Activated CD4-positive, alpha-beta T cell treated with anti-CD3 and anti-CD28 coated beads, Interleukin-10, Interleukin-2, amounts not matched to agents 100 ng/mL and 50 ng/mL, durations not matched to agents 16 hours and 8 hours (primary cell): ENCODE measurements at regions not wholly inside any gene's neighbourhood (a gene's known extent, or its start where the extent isn't known, plus 50 kb on each side); places are given as distances from the start of the nearest gene placed in this dataset.
A peak's percentile ranks its signal among the peaks of the same experiment; 100 is the strongest.

Experiments
- DNase-seq: peaks from one replicate; pipeline ENCODE4 v3.0.0-alpha.2; 2020

- DNase-seq: no peak
Observed at GRCh38 chr7:106776618-106777347, 88.3 kb upstream of the PIK3CG start.

- no peak for DNase-seq
Observed at GRCh38 chr7:106777674-106778299, 87.3 kb upstream of the PIK3CG start.

DNA sequence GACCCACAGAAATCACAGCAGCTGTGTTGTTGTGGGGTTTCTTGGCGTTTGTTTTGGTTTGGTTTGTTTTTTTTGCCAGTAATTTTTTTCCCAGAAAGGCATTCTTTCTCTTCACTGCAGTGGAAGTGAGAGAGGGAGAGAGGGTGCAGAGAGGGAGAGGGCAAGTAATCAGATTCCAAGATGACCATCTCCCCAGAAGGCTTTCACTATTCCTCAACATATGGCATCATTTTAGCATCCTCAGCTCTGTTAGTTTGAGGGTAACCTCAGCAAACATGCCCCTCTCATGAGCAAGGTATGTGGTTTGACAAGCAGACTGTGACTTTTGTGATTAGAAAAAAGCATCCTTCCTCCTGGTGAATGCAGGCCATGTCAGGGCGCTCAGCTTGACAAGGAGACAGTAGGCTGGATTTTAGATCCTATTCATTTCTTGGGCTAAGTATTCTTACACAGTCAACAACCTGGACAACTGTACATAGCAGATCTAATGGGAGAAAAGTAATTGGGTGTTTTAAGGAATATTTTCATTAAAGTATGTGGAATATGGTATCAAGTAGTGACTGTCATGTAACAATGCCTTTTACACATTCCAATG, 86.3 kb upstream of the PIK3CG start:
- DNase-seq: no peak

- no peak for DNase-seq
Observed at GRCh38 chr7:106779877-106780276, 85.2 kb upstream of the PIK3CG start.

GRCh38 chr7:106781007-106781406, 84.1 kb upstream of the PIK3CG start:
- no peak for DNase-seq

DNA sequence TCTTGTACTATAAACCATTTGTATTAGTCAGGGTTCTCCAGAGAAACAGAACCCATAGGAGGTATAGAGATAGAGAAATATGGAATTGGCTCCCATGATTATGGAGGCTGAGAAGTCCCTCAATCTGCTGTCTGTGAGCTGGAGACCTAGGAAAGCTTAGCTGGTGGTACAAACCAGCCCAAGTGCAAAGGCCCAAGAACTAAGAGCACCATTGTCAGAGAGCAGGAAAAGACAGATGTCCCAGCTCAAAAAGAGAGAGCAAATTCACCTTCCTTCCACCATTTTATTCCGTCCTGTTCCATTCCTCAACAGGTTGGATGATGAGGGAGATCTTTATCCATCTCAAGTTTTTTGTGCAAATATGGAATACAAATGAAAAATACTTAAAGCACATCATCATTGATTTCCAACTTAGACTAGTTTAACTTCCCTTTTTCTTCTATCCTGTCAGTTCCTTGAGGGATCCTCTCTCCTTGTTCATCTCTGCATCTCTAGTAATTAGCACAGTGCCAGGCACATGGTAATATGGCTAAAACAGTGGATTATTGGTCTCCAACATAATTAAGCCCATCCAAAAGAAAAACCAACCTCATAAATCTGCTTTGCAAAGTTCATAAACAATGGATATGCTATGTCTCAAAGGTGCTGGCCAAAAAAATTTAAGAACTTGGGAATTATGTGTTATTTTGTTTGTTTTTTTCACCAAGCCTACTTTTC, 83.1 kb upstream of the PIK3CG start:
- DNase-seq: no peak

GRCh38 chr7:106783286-106783685, 81.8 kb upstream of the PIK3CG start:
- no peak for DNase-seq

DNA sequence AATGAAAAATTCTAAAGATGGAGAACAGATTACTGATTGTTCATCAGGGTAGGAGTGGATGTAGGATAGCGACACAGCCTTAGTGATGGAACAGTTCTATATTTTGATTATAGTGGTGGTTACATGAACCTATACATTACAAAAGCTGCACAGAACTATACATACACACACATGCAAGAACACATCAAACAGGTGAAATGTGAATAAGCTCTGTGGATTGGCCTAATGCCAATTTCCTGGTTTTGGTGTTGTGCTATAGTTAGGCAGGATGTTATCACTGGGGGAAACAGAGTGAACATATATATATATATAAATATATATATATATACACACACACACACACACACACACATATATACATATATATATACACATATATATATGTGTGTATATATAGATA, 76.4 kb upstream of the PIK3CG start:
- no peak for DNase-seq

DNA sequence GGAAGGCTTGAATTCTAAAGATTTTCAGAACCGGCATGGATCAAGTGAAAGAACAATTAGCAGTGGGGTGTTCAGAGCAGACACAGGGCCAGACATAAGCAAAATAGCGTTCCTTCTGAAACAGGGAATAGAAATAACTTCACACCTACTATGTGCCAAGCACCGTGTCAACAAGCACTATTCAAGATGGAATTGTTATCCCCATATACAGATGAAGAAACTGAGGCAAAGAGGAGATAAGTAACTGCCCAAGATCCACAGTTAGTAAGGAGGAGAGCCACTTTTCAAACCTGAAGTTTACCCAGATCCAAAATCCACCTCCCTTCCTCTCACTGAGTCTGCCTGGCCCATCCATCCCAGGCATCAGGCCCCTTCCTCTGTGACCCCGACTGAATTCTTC, 73.6 kb upstream of the PIK3CG start:
- no peak for DNase-seq

DNA sequence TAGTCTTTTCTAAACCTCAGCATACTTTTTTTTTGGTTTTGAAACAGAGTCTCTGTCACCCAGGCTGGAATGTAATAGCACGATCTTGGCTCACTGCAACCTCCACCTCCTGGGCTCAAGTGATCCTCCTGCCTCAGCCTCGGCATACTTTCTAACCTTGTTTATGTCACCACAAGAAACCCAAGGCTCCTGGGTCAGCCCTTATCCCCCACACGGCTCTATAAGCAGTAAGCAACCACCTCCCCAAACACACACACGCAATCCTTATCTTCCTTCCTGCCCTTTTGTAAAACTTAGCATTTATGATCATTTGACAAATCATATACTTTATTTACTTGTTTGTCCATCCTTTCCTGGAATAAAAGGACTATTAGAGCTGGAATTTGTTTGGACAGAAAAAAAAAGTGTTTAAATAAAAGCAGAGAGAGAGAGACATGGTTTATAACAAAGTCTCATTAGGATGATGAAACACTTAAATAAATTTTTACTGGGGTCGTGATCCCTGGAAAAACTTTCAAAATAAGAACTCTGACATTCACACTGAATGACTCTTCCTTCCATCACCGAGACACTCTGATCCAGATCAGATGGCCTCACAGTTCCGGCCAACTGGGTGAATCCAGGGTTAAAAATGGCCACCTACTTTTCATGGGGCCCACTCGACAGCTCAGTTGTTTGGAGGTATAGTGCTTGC, 72.7 kb upstream of the PIK3CG start:
- no peak for DNase-seq

- peak; percentile 45 for DNase-seq
Observed at GRCh38 chr7:106793015-106793975, 71.8 kb upstream of the PIK3CG start.

DNA sequence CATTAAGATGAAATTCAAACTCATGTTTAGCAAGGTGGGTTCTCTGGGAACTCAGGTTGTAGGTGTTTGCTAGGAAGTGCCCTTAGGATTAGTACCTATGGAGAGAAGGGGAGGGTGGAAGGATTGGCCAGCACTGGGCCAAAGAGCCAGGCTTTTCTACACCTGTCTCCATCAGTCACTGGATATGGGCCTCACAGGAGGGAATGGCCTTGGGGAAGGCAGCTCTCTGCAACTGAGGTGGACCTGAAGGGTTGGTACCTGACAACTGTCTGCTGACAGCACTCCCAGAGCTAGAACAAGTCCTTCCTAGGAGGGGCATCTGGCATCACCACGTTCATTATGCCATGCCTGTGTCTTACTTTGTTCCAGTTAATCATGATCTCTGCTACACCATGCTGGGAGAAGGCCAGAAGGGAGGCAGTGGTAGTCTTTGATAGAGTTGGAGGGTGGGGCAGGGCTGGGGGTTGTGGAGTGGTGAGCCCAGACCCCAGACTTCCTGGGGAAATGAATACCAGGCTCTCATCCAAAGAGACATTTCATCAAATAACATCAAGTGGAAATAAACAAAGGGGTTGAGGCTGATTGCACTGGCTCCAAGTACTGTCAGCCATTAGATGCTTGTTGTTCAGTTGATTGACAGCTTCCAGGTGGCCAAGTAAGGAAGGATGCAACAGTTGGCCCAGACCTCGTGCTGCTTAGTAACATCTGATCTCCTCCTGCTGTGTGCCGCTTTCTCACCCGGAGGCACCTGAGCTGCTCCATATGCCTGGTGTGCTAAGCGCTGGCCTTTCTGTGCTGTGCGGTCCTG, 70.6 kb upstream of the PIK3CG start:
- no peak for DNase-seq

GRCh38 chr7:106795084-106795876, 69.8 kb upstream of the PIK3CG start:
- DNase-seq: no peak

GRCh38 chr7:106795877-106796231, 69.2 kb upstream of the PIK3CG start:
- DNase-seq: no peak

DNA sequence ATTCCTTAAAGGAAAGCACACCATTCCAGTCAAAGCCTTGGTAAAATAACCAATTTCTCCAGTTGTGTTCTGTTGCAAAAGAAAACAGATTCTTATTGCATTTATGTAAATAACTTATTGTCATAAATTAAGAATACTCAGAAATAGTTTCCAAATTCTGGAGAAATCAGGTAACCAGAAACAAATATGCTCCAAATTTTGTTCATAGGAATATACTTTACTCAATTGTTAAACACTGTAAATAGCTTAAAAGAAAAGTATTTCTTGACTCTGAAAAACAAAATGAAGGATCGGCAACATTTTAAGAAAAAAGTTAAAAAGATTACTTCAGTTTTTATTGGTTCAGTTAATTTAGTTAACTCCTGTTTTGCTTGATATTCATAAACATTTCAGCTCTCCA, 67.1 kb upstream of the PIK3CG start:
- no peak for DNase-seq

- DNase-seq: no peak
Observed at GRCh38 chr7:106802589-106802988, 62.5 kb upstream of the PIK3CG start.

- DNase-seq: no peak
Observed at GRCh38 chr7:106806556-106806955, 58.5 kb upstream of the PIK3CG start.

GRCh38 chr7:106807474-106807873, 57.6 kb upstream of the PIK3CG start:
- no peak for DNase-seq

DNA sequence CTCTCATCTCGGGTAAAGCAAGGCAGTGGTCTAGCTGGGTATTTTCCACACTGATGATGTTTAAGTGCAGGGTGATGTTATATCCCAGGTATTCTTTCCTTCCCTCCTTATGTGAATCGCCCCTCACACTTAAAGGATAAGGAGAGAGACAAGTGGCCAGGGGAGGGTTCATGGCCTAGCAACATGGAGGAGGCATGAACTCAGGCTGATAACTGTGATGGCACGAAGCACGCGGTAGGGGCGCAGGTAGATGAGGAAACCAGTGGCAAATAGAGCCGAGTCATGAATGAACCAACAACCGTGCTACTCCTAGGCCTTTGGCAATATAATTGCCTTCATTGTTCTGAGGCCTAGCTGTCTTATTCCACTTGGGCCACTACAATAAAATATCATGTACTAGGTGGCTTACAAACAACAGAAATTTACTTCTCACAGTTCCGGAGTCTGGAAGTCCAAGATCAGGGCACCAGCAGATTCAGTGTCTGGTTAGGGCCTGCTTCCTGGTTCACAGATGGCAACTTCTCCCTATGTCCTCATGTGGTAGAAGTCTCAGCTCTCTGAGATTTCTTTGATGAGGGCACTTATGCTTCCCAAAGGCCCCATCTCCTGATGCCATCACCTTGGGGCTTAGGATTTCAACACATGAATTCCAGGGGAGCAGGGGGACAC, 56.0 kb upstream of the PIK3CG start:
- DNase-seq: no peak

GRCh38 chr7:106811472-106811871, 53.6 kb upstream of the PIK3CG start:
- no peak for DNase-seq
